HEK293 (cell line): ENCODE measurements at regions not wholly inside any gene's neighbourhood (a gene's known extent, or its start where the extent isn't known, plus 50 kb on each side); places are given as distances from the start of the nearest gene placed in this dataset.

Experiments
- KLF10 ChIP-seq: fragments of 450-650 bp; IDR thresholded peaks from 2 replicates; pipeline ENCODE4 v1.5.1; 2018; ENCODE audit warnings: missing biosample characterization, mild to moderate bottlenecking, missing genetic modification characterization
- SCRT2 ChIP-seq: fragments of 450-650 bp; formaldehyde crosslinking; IDR thresholded peaks from 2 replicates; pipeline ENCODE4 v1.5.1; 2016; ENCODE audit warnings: missing biosample characterization, missing genetic modification characterization
- SETDB1 ChIP-seq: IDR thresholded peaks from one replicate; pipeline ENCODE4 v1.6.1; 2017; ENCODE audit warnings: mild to moderate bottlenecking, low read length, moderate library complexity, mixed read lengths; ENCODE audit not compliant: insufficient read length
- SP2 ChIP-seq: fragments of 450-650 bp; formaldehyde crosslinking; IDR thresholded peaks from 2 replicates; pipeline ENCODE4 v1.5.1; 2016; ENCODE audit warnings: missing biosample characterization, missing genetic modification characterization
- ZBTB7A ChIP-seq: fragments of 450-650 bp; formaldehyde crosslinking; IDR thresholded peaks from 2 replicates; pipeline ENCODE4 v1.5.1; 2016; ENCODE audit warnings: low read depth, missing biosample characterization, missing genetic modification characterization
- ZFP37 ChIP-seq: fragments of 450-650 bp; formaldehyde crosslinking; IDR thresholded peaks from 2 replicates; pipeline ENCODE4 v1.5.1; 2016; ENCODE audit warnings: missing biosample characterization, missing genetic modification characterization
- ZNF274 ChIP-seq, 2 experiments: fragments of 200-500 bp in 1 of 2; fragments of 450-650 bp in 1 of 2; sonication (Bioruptor generic) in 1 of 2; formaldehyde crosslinking in 1 of 2; IDR thresholded peaks; 2 replicates each; pipeline versions ENCODE4 v1.5.1 to v1.6.1; 2014 to 2016; ENCODE audit warnings: borderline replicate concordance in 1 of 2, inconsistent platforms in 1 of 2, low read length in 1 of 2, missing biosample characterization in 1 of 2, missing genetic modification characterization in 1 of 2
- ZNF501 ChIP-seq: fragments of 450-650 bp; formaldehyde crosslinking; IDR thresholded peaks from 2 replicates; pipeline ENCODE4 v1.5.1; 2016; ENCODE audit warnings: missing biosample characterization, missing genetic modification characterization
- ZNF596 ChIP-seq: fragments of 450-650 bp; IDR thresholded peaks from 2 replicates; pipeline ENCODE4 v1.5.0; 2018; ENCODE audit warnings: missing biosample characterization, mild to moderate bottlenecking, missing genetic modification characterization, moderate library complexity
- ZNF776 ChIP-seq: fragments of 450-650 bp; formaldehyde crosslinking; IDR thresholded peaks from 2 replicates; pipeline ENCODE4 v1.5.0; 2017; ENCODE audit warnings: missing biosample characterization, missing genetic modification characterization, borderline replicate concordance
- TF ChIP-seq, protein P1 (sequence below): fragments of 450-650 bp; formaldehyde crosslinking; IDR thresholded peaks from 2 replicates; pipeline ENCODE4 v1.5.1; 2016; ENCODE audit warnings: missing biosample characterization, missing genetic modification characterization
- TF ChIP-seq, protein P2 (sequence below): fragments of 450-650 bp; formaldehyde crosslinking; IDR thresholded peaks from 2 replicates; pipeline ENCODE4 v1.5.1; 2016; ENCODE audit warnings: missing biosample characterization, missing genetic modification characterization, low read depth
- TF ChIP-seq, protein P3 (sequence below): fragments of 450-650 bp; formaldehyde crosslinking; IDR thresholded peaks from 2 replicates; pipeline ENCODE4 v1.5.1; 2016; ENCODE audit warnings: missing biosample characterization, missing genetic modification characterization

DNA sequence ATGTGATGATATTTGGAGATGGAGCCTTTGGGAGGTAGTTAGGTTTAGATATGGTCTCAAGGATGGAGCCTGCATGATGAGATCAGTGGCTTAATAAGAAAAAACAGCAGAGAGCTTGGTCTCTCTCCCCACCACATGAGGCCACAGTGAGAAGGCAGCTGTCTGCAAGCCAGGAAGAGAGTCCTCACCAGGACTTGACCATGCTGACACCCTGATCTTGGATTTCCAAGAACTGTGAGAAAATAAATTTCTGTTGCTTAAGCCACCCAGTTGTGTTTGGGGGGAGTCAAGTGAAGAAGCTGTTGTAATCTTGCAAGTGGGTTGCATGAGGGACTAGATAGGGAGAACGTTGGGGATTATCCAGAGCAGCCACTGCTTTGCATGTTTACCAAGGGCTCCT is 62.3 kb upstream of the TNFAIP8L3 start:
- TF ChIP-seq, protein P1, sequence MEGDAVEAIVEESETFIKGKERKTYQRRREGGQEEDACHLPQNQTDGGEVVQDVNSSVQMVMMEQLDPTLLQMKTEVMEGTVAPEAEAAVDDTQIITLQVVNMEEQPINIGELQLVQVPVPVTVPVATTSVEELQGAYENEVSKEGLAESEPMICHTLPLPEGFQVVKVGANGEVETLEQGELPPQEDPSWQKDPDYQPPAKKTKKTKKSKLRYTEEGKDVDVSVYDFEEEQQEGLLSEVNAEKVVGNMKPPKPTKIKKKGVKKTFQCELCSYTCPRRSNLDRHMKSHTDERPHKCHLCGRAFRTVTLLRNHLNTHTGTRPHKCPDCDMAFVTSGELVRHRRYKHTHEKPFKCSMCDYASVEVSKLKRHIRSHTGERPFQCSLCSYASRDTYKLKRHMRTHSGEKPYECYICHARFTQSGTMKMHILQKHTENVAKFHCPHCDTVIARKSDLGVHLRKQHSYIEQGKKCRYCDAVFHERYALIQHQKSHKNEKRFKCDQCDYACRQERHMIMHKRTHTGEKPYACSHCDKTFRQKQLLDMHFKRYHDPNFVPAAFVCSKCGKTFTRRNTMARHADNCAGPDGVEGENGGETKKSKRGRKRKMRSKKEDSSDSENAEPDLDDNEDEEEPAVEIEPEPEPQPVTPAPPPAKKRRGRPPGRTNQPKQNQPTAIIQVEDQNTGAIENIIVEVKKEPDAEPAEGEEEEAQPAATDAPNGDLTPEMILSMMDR (tag by site-specific recombination), result no peak
- TF ChIP-seq ZNF274 (IDR thresholded peaks at IDR 0.05; ENCODE audit: low read length) (no peak), ZNF274 (tag by site-specific recombination; IDR thresholded peaks at IDR 0.05; ENCODE audit: borderline replicate concordance) (no peak), ZBTB7A (tag by site-specific recombination) (no peak), SETDB1 (no peak), SCRT2 (tag by site-specific recombination) (no peak), SP2 (tag by site-specific recombination) (no peak), ZNF501 (tag by site-specific recombination) (no peak), ZFP37 (no peak), ZNF776 (tag by site-specific recombination) (no peak), KLF10 (tag by site-specific recombination) (no peak), ZNF596 (tag by site-specific recombination) (no peak)
- TF ChIP-seq, protein P2, sequence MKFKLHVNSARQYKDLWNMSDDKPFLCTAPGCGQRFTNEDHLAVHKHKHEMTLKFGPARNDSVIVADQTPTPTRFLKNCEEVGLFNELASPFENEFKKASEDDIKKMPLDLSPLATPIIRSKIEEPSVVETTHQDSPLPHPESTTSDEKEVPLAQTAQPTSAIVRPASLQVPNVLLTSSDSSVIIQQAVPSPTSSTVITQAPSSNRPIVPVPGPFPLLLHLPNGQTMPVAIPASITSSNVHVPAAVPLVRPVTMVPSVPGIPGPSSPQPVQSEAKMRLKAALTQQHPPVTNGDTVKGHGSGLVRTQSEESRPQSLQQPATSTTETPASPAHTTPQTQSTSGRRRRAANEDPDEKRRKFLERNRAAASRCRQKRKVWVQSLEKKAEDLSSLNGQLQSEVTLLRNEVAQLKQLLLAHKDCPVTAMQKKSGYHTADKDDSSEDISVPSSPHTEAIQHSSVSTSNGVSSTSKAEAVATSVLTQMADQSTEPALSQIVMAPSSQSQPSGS (tag by site-specific recombination), result no peak
- TF ChIP-seq, protein P3, sequence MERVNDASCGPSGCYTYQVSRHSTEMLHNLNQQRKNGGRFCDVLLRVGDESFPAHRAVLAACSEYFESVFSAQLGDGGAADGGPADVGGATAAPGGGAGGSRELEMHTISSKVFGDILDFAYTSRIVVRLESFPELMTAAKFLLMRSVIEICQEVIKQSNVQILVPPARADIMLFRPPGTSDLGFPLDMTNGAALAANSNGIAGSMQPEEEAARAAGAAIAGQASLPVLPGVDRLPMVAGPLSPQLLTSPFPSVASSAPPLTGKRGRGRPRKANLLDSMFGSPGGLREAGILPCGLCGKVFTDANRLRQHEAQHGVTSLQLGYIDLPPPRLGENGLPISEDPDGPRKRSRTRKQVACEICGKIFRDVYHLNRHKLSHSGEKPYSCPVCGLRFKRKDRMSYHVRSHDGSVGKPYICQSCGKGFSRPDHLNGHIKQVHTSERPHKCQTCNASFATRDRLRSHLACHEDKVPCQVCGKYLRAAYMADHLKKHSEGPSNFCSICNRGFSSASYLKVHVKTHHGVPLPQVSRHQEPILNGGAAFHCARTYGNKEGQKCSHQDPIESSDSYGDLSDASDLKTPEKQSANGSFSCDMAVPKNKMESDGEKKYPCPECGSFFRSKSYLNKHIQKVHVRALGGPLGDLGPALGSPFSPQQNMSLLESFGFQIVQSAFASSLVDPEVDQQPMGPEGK (tag by site-specific recombination), result no peak
